Muscle of leg (tissue), 3 donors: ENCODE measurements at regions not wholly inside any gene's neighbourhood (a gene's known extent, or its start where the extent isn't known, plus 50 kb on each side); places are given as distances from the start of the nearest gene placed in this dataset.
A peak's percentile ranks its signal among the peaks of the same experiment; 100 is the strongest.
"Not testable (repeated sequence)": the region's sequence is repeated elsewhere in the genome, so short reads cannot be mapped to it uniquely, and the experiment has no call there.

Experiments used
- DNase-seq: peaks from one replicate; pipeline ENCODE4 v3.0.0; 2013
- H3K27ac ChIP-seq: one replicate; pipeline ENCODE4 v1.5.1; 2013; ENCODE audit warnings: mild to moderate bottlenecking, low read length, control low read depth
- H3K27me3 ChIP-seq: one replicate; pipeline ENCODE4 v1.6.1; 2013; ENCODE audit warnings: low read length; ENCODE audit not compliant: control insufficient read depth, insufficient read depth
- H3K36me3 ChIP-seq: one replicate; pipeline ENCODE4 v1.6.1; 2013; ENCODE audit warnings: low read length; ENCODE audit not compliant: control insufficient read depth, insufficient read depth
- H3K4me1 ChIP-seq: one replicate; pipeline ENCODE4 v1.6.1; 2013; ENCODE audit warnings: low read length; ENCODE audit not compliant: control insufficient read depth, insufficient read depth
- H3K4me3 ChIP-seq: one replicate; pipeline ENCODE4 v1.5.1; 2013; ENCODE audit warnings: low read length, control low read depth
- H3K9me3 ChIP-seq: replicated peaks from 2 replicates; pipeline ENCODE4 v1.6.1; 2013; ENCODE audit warnings: low read depth, low read length; ENCODE audit not compliant: control insufficient read depth
- WGBS: methylation state at CpG from one replicate; pipeline ENCODE4 v1.1.5; 2013; ENCODE audit warnings: missing lambda C conversion rate; ENCODE audit not compliant: insufficient coverage; 5-methylcytosine and 5-hydroxymethylcytosine counted together

GRCh38 chr2:16221461-16222010 is 281.2 kb downstream of the MYCN start:
- no peak overlapping the region for H3K4me3 ChIP-seq
- DNase-seq = no peak
- H3K27ac ChIP-seq = no peak overlapping the region
- H3K9me3 ChIP-seq = no peaks in the 10 kb centered on the region
- H3K27me3 ChIP-seq = peaks cover 10% of the 10 kb centered on the region
- H3K36me3 ChIP-seq = no peaks in the 10 kb centered on the region
- H3K4me1 ChIP-seq = peaks cover 15% of the 10 kb centered on the region
- 82% methylated on average over 7 of the region's 7 CpGs for WGBS

GRCh38 chr2:16219292-16219975 is 279.1 kb downstream of the MYCN start:
- WGBS = 88% methylated on average over 7 of the region's 9 CpGs
- H3K36me3 ChIP-seq = no peaks in the 10 kb centered on the region
- no peak overlapping the region for H3K27ac ChIP-seq

GRCh38 chr2:16218625-16219024 is 278.3 kb downstream of the MYCN start:
- H3K36me3 ChIP-seq = no peaks in the 10 kb centered on the region
- peaks cover 6% of the 10 kb centered on the region for H3K27me3 ChIP-seq
- H3K4me3 ChIP-seq = no peak overlapping the region
- peaks cover 15% of the 10 kb centered on the region for H3K4me1 ChIP-seq
- peak; percentile 15 for DNase-seq
- no peaks in the 10 kb centered on the region for H3K9me3 ChIP-seq
- no CpG with 5 or more reads among the region's 3 CpGs for WGBS
- no peak overlapping the region for H3K27ac ChIP-seq

More at GRCh38 chr2:16219292-16219975, 279.1 kb downstream of the MYCN start:
- no peak for DNase-seq
- peaks cover 21% of the 10 kb centered on the region for H3K4me1 ChIP-seq
- H3K4me3 ChIP-seq = no peak overlapping the region
- H3K9me3 ChIP-seq = no peaks in the 10 kb centered on the region
- peaks cover 8% of the 10 kb centered on the region for H3K27me3 ChIP-seq

- peaks cover 6% of the 10 kb centered on the region for H3K27me3 ChIP-seq
- H3K4me3 ChIP-seq = no peak overlapping the region
- 100% methylated on average over 1 of the region's 5 CpGs for WGBS
- H3K4me1 ChIP-seq = peaks cover 13% of the 10 kb centered on the region
- no peaks in the 10 kb centered on the region for H3K36me3 ChIP-seq
- no peak for DNase-seq
- H3K27ac ChIP-seq = no peak overlapping the region
- no peaks in the 10 kb centered on the region for H3K9me3 ChIP-seq
Measured at GRCh38 chr2:16218161-16218560, 277.8 kb downstream of the MYCN start.

- H3K36me3 ChIP-seq, H3K27me3 ChIP-seq, DNase-seq, H3K4me3 ChIP-seq, H3K9me3 ChIP-seq, H3K27ac ChIP-seq: not testable (repeated sequence)
- 88% methylated on average over 7 of the region's 8 CpGs for WGBS
- H3K4me1 ChIP-seq = peaks cover 13% of the 10 kb centered on the region
Measured at GRCh38 chr2:16217741-16218140, 277.4 kb downstream of the MYCN start.

GRCh38 chr2:16217291-16217690 is 276.9 kb downstream of the MYCN start:
- no peak for DNase-seq
- WGBS = no CpG with 5 or more reads among the region's 4 CpGs
- no peaks in the 10 kb centered on the region for H3K36me3 ChIP-seq
- no peaks in the 10 kb centered on the region for H3K9me3 ChIP-seq
- no peak overlapping the region for H3K4me3 ChIP-seq
- H3K27me3 ChIP-seq = peaks cover 4% of the 10 kb centered on the region
- peaks cover 13% of the 10 kb centered on the region for H3K4me1 ChIP-seq
- H3K27ac ChIP-seq = no peak overlapping the region

- peak overlapping the region; percentile 76 for H3K27ac ChIP-seq
Measured at GRCh38 chr2:16216558-16216945, 276.2 kb downstream of the MYCN start.

GRCh38 chr2:16215902-16216557 is 275.7 kb downstream of the MYCN start:
- Histone ChIP-seq H3K27me3 (no peaks in the 10 kb centered on the region), H3K36me3 (no peaks in the 10 kb centered on the region), H3K9me3 (no peaks in the 10 kb centered on the region), H3K4me3 (no peak overlapping the region), H3K27ac (peak overlapping the region; percentile 76), H3K4me1 (peaks cover 13% of the 10 kb centered on the region)
- WGBS = 75% methylated on average over 15 of the region's 16 CpGs
- DNase-seq = peak; percentile 79

More at GRCh38 chr2:16216558-16216945, 276.2 kb downstream of the MYCN start:
- Histone ChIP-seq H3K36me3 (no peaks in the 10 kb centered on the region), H3K4me1 (peaks cover 13% of the 10 kb centered on the region), H3K9me3 (no peaks in the 10 kb centered on the region), H3K4me3 (no peak overlapping the region), H3K27me3 (peaks cover 2% of the 10 kb centered on the region)
- no peak for DNase-seq
- WGBS = 50% methylated on average over 4 of the region's 11 CpGs

- Histone ChIP-seq H3K36me3 (no peaks in the 10 kb centered on the region), H3K4me3 (no peak overlapping the region), H3K27me3 (no peaks in the 10 kb centered on the region), H3K9me3 (no peaks in the 10 kb centered on the region), H3K27ac (no peak overlapping the region), H3K4me1 (peaks cover 13% of the 10 kb centered on the region)
- 100% methylated on average over 1 of the region's 5 CpGs for WGBS
- DNase-seq = no peak
Measured at GRCh38 chr2:16214861-16215260, 274.5 kb downstream of the MYCN start.

- Histone ChIP-seq H3K27me3 (no peaks in the 10 kb centered on the region), H3K4me3 (no peak overlapping the region), H3K27ac (no peak overlapping the region), H3K36me3 (no peaks in the 10 kb centered on the region), H3K9me3 (no peaks in the 10 kb centered on the region), H3K4me1 (peaks cover 13% of the 10 kb centered on the region)
- no peak for DNase-seq
- no CpG with 5 or more reads among the region's 1 CpG for WGBS
Measured at GRCh38 chr2:16214391-16214790, 274.0 kb downstream of the MYCN start.
